ENCODE measurements at regions not wholly inside any gene's neighbourhood (a gene's known extent, or its start where the extent isn't known, plus 50 kb on each side); places are given as distances from the start of the nearest gene placed in this dataset.

GRCh38 chr6:85185977-85186376 lies 263.9 kb upstream of the NT5E start:
- no peak overlapping the region for H3K27ac ChIP-seq (ENCODE audit: low read length)
- no peaks in the 10 kb centered on the region for H3K9me3 ChIP-seq (ENCODE audit: insufficient read depth, low read depth, low read length)
- no peak overlapping the region for H3K9ac ChIP-seq (ENCODE audit: low read depth, low read length)
- H3K4me3 ChIP-seq (ENCODE audit: low read length) = no peak overlapping the region
- no peaks in the 10 kb centered on the region for H3K36me3 ChIP-seq (ENCODE audit: insufficient read depth, low read depth, low read length)
- no peaks in the 10 kb centered on the region for H3K27me3 ChIP-seq (ENCODE audit: insufficient read depth, low read length)
- H3K4me1 ChIP-seq (ENCODE audit: insufficient read depth, low read length) = no peaks in the 10 kb centered on the region

GRCh38 chr6:85183841-85184240 lies 266.0 kb upstream of the NT5E start:
- no peak overlapping the region for H3K9ac ChIP-seq (ENCODE audit: low read depth, low read length)
- H3K27me3 ChIP-seq (ENCODE audit: insufficient read depth, low read length) = no peaks in the 10 kb centered on the region
- no peaks in the 10 kb centered on the region for H3K9me3 ChIP-seq (ENCODE audit: insufficient read depth, low read depth, low read length)
- H3K4me1 ChIP-seq (ENCODE audit: insufficient read depth, low read length) = no peaks in the 10 kb centered on the region
- no peak overlapping the region for H3K27ac ChIP-seq (ENCODE audit: low read length)
- H3K4me3 ChIP-seq (ENCODE audit: low read length) = no peak overlapping the region
- H3K36me3 ChIP-seq (ENCODE audit: insufficient read depth, low read depth, low read length) = no peaks in the 10 kb centered on the region

- Histone ChIP-seq H3K27ac (ENCODE audit: low read length) (no peak overlapping the region), H3K9me3 (ENCODE audit: insufficient read depth, low read depth, low read length) (peaks cover 10% of the 10 kb centered on the region), H3K36me3 (ENCODE audit: insufficient read depth, low read depth, low read length) (no peaks in the 10 kb centered on the region), H3K4me3 (ENCODE audit: low read length) (no peak overlapping the region), H3K4me1 (ENCODE audit: insufficient read depth, low read length) (peaks cover 7% of the 10 kb centered on the region; the same call in 1 of the 2 replicates), H3K27me3 (ENCODE audit: insufficient read depth, low read length) (no peaks in the 10 kb centered on the region), H3K9ac (ENCODE audit: low read depth, low read length) (no peak overlapping the region)
Measured at GRCh38 chr6:85172705-85173104, 277.2 kb upstream of the NT5E start.

GRCh38 chr6:85172161-85172560 lies 277.7 kb upstream of the NT5E start:
- no peak overlapping the region for H3K9ac ChIP-seq (ENCODE audit: low read depth, low read length)
- peaks cover 7% of the 10 kb centered on the region; the same call in 1 of the 2 replicates for H3K4me1 ChIP-seq (ENCODE audit: insufficient read depth, low read length)
- no peaks in the 10 kb centered on the region for H3K27me3 ChIP-seq (ENCODE audit: insufficient read depth, low read length)
- no peak overlapping the region for H3K4me3 ChIP-seq (ENCODE audit: low read length)
- no peak overlapping the region for H3K27ac ChIP-seq (ENCODE audit: low read length)
- peaks cover 10% of the 10 kb centered on the region for H3K9me3 ChIP-seq (ENCODE audit: insufficient read depth, low read depth, low read length)
- H3K36me3 ChIP-seq (ENCODE audit: insufficient read depth, low read depth, low read length) = no peaks in the 10 kb centered on the region

GRCh38 chr6:85169189-85169588 lies 280.7 kb upstream of the NT5E start:
- Histone ChIP-seq H3K27ac (ENCODE audit: low read length) (no peak overlapping the region), H3K27me3 (ENCODE audit: insufficient read depth, low read length) (no peaks in the 10 kb centered on the region), H3K4me1 (ENCODE audit: insufficient read depth, low read length) (peaks cover 7% of the 10 kb centered on the region; the same call in 1 of the 2 replicates), H3K4me3 (ENCODE audit: low read length) (no peak overlapping the region), H3K36me3 (ENCODE audit: insufficient read depth, low read depth, low read length) (no peaks in the 10 kb centered on the region), H3K9ac (ENCODE audit: low read depth, low read length) (no peak overlapping the region), H3K9me3 (ENCODE audit: insufficient read depth, low read depth, low read length) (no peaks in the 10 kb centered on the region)

GRCh38 chr6:85168146-85168545 lies 281.7 kb upstream of the NT5E start:
- Histone ChIP-seq H3K9me3 (ENCODE audit: insufficient read depth, low read depth, low read length) (no peaks in the 10 kb centered on the region), H3K4me3 (ENCODE audit: low read length) (no peak overlapping the region), H3K36me3 (ENCODE audit: insufficient read depth, low read depth, low read length) (no peaks in the 10 kb centered on the region), H3K9ac (ENCODE audit: low read depth, low read length) (no peak overlapping the region), H3K27me3 (ENCODE audit: insufficient read depth, low read length) (no peaks in the 10 kb centered on the region), H3K27ac (ENCODE audit: low read length) (no peak overlapping the region), H3K4me1 (ENCODE audit: insufficient read depth, low read length) (peaks cover 7% of the 10 kb centered on the region; the same call in 1 of the 2 replicates)

GRCh38 chr6:85166114-85166741 lies 283.7 kb upstream of the NT5E start:
- Histone ChIP-seq H3K9ac (ENCODE audit: low read depth, low read length) (no peak overlapping the region), H3K4me3 (ENCODE audit: low read length) (no peak overlapping the region), H3K27me3 (ENCODE audit: insufficient read depth, low read length) (no peaks in the 10 kb centered on the region), H3K27ac (ENCODE audit: low read length) (no peak overlapping the region), H3K4me1 (ENCODE audit: insufficient read depth, low read length) (peaks cover 7% of the 10 kb centered on the region; the same call in 1 of the 2 replicates), H3K9me3 (ENCODE audit: insufficient read depth, low read depth, low read length) (no peaks in the 10 kb centered on the region), H3K36me3 (ENCODE audit: insufficient read depth, low read depth, low read length) (no peaks in the 10 kb centered on the region)

- Histone ChIP-seq H3K27me3 (ENCODE audit: insufficient read depth, low read length) (no peaks in the 10 kb centered on the region), H3K9me3 (ENCODE audit: insufficient read depth, low read depth, low read length) (no peaks in the 10 kb centered on the region), H3K27ac (ENCODE audit: low read length) (no peak overlapping the region), H3K36me3 (ENCODE audit: insufficient read depth, low read depth, low read length) (no peaks in the 10 kb centered on the region), H3K4me3 (ENCODE audit: low read length) (no peak overlapping the region), H3K9ac (ENCODE audit: low read depth, low read length) (no peak overlapping the region), H3K4me1 (ENCODE audit: insufficient read depth, low read length) (peaks cover 2% of the 10 kb centered on the region; the same call in 1 of the 2 replicates)
Measured at GRCh38 chr6:85163156-85164080, 286.5 kb upstream of the NT5E start.

- Histone ChIP-seq H3K9me3 (ENCODE audit: insufficient read depth, low read depth, low read length) (no peaks in the 10 kb centered on the region), H3K27ac (ENCODE audit: low read length) (no peak overlapping the region), H3K4me1 (ENCODE audit: insufficient read depth, low read length) (no peaks in the 10 kb centered on the region), H3K9ac (ENCODE audit: low read depth, low read length) (no peak overlapping the region), H3K36me3 (ENCODE audit: insufficient read depth, low read depth, low read length) (no peaks in the 10 kb centered on the region), H3K27me3 (ENCODE audit: insufficient read depth, low read length) (no peaks in the 10 kb centered on the region), H3K4me3 (ENCODE audit: low read length) (no peak overlapping the region)
Measured at GRCh38 chr6:85157311-85157710, 292.6 kb upstream of the NT5E start.

GRCh38 chr6:85143676-85144075 lies 306.2 kb upstream of the NT5E start:
- no peaks in the 10 kb centered on the region for H3K4me1 ChIP-seq (ENCODE audit: insufficient read depth, low read length)
- H3K27ac ChIP-seq (ENCODE audit: low read length) = no peak overlapping the region
- no peaks in the 10 kb centered on the region for H3K9me3 ChIP-seq (ENCODE audit: insufficient read depth, low read depth, low read length)
- H3K4me3 ChIP-seq (ENCODE audit: low read length) = no peak overlapping the region
- no peaks in the 10 kb centered on the region for H3K27me3 ChIP-seq (ENCODE audit: insufficient read depth, low read length)
- no peaks in the 10 kb centered on the region for H3K36me3 ChIP-seq (ENCODE audit: insufficient read depth, low read depth, low read length)
- H3K9ac ChIP-seq (ENCODE audit: low read depth, low read length) = no peak overlapping the region

- H3K9me3 ChIP-seq (ENCODE audit: insufficient read depth, low read depth, low read length) = no peaks in the 10 kb centered on the region
- H3K27ac ChIP-seq (ENCODE audit: low read length) = no peak overlapping the region
- H3K4me1 ChIP-seq (ENCODE audit: insufficient read depth, low read length) = no peaks in the 10 kb centered on the region
- H3K27me3 ChIP-seq (ENCODE audit: insufficient read depth, low read length) = no peaks in the 10 kb centered on the region
- H3K9ac ChIP-seq (ENCODE audit: low read depth, low read length) = no peak overlapping the region
- H3K4me3 ChIP-seq (ENCODE audit: low read length) = no peak overlapping the region
- H3K36me3 ChIP-seq (ENCODE audit: insufficient read depth, low read depth, low read length) = no peaks in the 10 kb centered on the region
Measured at GRCh38 chr6:85137865-85138264, 312.0 kb upstream of the NT5E start.

- H3K4me3 ChIP-seq (ENCODE audit: low read length) = no peak overlapping the region
- H3K27ac ChIP-seq (ENCODE audit: low read length) = no peak overlapping the region
- no peaks in the 10 kb centered on the region for H3K4me1 ChIP-seq (ENCODE audit: insufficient read depth, low read length)
- H3K36me3 ChIP-seq (ENCODE audit: insufficient read depth, low read depth, low read length) = no peaks in the 10 kb centered on the region
- no peaks in the 10 kb centered on the region for H3K9me3 ChIP-seq (ENCODE audit: insufficient read depth, low read depth, low read length)
- H3K27me3 ChIP-seq (ENCODE audit: insufficient read depth, low read length) = no peaks in the 10 kb centered on the region
- no peak overlapping the region for H3K9ac ChIP-seq (ENCODE audit: low read depth, low read length)
Measured at GRCh38 chr6:85136310-85136709, 313.6 kb upstream of the NT5E start.

All from iPS-20b (cell line).